Heart right ventricle (tissue), 16 donors: ENCODE measurements at regions not wholly inside any gene's neighbourhood (a gene's known extent, or its start where the extent isn't known, plus 50 kb on each side); places are given as distances from the start of the nearest gene placed in this dataset.

ENCODE experiments used
- ATAC-seq, 8 donors: fragments of 200-7000 bp; cut with Tn5 transposase; one replicate each; pipeline ENCODE4 v1.9.1; 2020; ENCODE audit warnings: mild to moderate bottlenecking in 8 of 8, moderate library complexity in 8 of 8, moderate number of reproducible peaks in 1 of 8
- DNase-seq, 2 donors: peaks; one replicate each; pipeline ENCODE4 v3.0.0-alpha.2; 2020
- H3K27ac ChIP-seq, 10 donors: fragments of 200-600 bp; sonication (generic) in 2 of 10; one replicate each; pipeline versions ENCODE4 v1.5.0 to v1.8.0; 2020 to 2022; ENCODE audit warnings: mild to moderate bottlenecking in 3 of 10
- H3K27me3 ChIP-seq, 7 donors: fragments of 200-600 bp; one replicate each; pipeline ENCODE4 v1.8.0; 2021 to 2022; ENCODE audit warnings: mild to moderate bottlenecking in 2 of 7
- H3K36me3 ChIP-seq, 9 donors: fragments of 200-600 bp; sonication (generic) in 1 of 9; one replicate each; pipeline versions ENCODE4 v1.5.0 to v1.8.0; 2020 to 2022; ENCODE audit warnings: mild to moderate bottlenecking in 2 of 9
- H3K4me1 ChIP-seq, 9 donors: fragments of 200-600 bp; sonication (generic) in 1 of 9; one replicate each; pipeline versions ENCODE4 v1.5.0 to v1.8.0; 2020 to 2022; ENCODE audit warnings: mild to moderate bottlenecking in 4 of 9
- H3K4me3 ChIP-seq, 10 donors: fragments of 200-600 bp; sonication (generic) in 2 of 10; one replicate each; pipeline versions ENCODE4 v1.5.0 to v1.8.0; 2020 to 2022; ENCODE audit warnings: mild to moderate bottlenecking in 7 of 10, moderate library complexity in 2 of 10
- H3K9me3 ChIP-seq, 11 donors: fragments of 200-600 bp in 10 of 11; sonication (generic) in 2 of 11; one replicate each; pipeline versions ENCODE4 v1.5.0 to v1.8.0; 2013 to 2022; ENCODE audit warnings: mild to moderate bottlenecking in 2 of 11, control low read depth in 1 of 11, moderate library complexity in 1 of 11
- WGBS, 2 donors: extraction: QIAGEN DNeasy Blood & Tissue Kit; methylation state at CpG; one replicate each; pipeline ENCODE4 v1.1.7; 2013; ENCODE audit warnings: inconsistent platforms in 1 of 2; 5-methylcytosine and 5-hydroxymethylcytosine counted together
- intact Hi-C, 10 donors: fragments of 100-400 bp; cut with DNase I; formaldehyde crosslinking; loops; one replicate each; pipeline versions ENCODE4 v1.11.1 to v1.14.2; 2022
- TF ChIP-seq, protein P1 (sequence below), 9 donors: fragments of 200-600 bp; sonication (generic) in 2 of 9; IDR thresholded peaks; one replicate each; pipeline versions ENCODE4 v1.5.0 to v1.8.0; 2021 to 2022; ENCODE audit warnings: antibody characterized with exemption in 9 of 9, mild to moderate bottlenecking in 5 of 9, moderate library complexity in 1 of 9
- donor health status: Arrhythmogenic right ventricular cardiomyopathy.
- donor health status: ischemic (EF 13 %, LVEDD 7.1; RV severe dilation, severe dysfunction).
- donor health status: healthy with polysubstance abuse.
- donor health status: DM: no; HTN: yes; CAD: no.
- donor health status: DM: no; HTN: no; CAD: no.
- donor health status: ischemic (EF 25% LVEDD 6.9; RV normal size, moderate dysfunction).
- donor health status: ischemic (EF 25% LVEDD 5.7; RV mildly dilated, moderate dysfunction).
- donor health status: healthy.
- donor health status: DM: yes; HTN: yes; CAD: no.
- donor health status: Ischemic cardiomyopathy.
- donor health status: ischemic (EF 35%, LVEDD 5.7; RV mildly dilated, moderate dysfunction).
- donor health status: nonischemic (EF 11% LVEDD 7.7; RV severe dilation, severe dysfunction).
- donor health status: DM: yes; HTN: yes; CAD: no.
- donor health status: PGD.
- donor health status: ischemic (EF 29% LVEDD 5.4; RV normal size, mild dysfunction).
- donor health status: nonischemic (EF 23%, LVEDD 6.1; RV moderate dilation, normal function).

DNA sequence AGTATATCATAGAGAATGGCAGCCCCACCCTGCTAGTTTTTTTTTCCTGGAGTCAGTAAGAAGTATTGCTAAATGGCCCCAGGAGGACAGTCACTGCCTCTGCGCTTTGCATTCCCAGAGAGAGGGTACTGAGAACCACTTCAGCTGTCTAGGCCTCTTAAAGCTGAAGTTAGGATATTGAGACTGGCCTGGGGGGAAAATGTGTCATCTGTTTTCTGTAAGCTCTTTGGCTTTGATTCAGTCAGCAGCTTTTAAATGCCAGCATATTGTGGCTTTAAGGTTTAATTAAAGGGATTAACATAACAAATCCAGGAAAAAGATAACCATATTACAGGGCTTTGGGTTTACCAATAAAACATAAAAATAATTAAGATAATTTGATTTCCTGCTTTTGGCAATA, 852.0 kb downstream of the PCDH18 start:
- TF ChIP-seq, protein P1, sequence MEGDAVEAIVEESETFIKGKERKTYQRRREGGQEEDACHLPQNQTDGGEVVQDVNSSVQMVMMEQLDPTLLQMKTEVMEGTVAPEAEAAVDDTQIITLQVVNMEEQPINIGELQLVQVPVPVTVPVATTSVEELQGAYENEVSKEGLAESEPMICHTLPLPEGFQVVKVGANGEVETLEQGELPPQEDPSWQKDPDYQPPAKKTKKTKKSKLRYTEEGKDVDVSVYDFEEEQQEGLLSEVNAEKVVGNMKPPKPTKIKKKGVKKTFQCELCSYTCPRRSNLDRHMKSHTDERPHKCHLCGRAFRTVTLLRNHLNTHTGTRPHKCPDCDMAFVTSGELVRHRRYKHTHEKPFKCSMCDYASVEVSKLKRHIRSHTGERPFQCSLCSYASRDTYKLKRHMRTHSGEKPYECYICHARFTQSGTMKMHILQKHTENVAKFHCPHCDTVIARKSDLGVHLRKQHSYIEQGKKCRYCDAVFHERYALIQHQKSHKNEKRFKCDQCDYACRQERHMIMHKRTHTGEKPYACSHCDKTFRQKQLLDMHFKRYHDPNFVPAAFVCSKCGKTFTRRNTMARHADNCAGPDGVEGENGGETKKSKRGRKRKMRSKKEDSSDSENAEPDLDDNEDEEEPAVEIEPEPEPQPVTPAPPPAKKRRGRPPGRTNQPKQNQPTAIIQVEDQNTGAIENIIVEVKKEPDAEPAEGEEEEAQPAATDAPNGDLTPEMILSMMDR (IDR thresholded peaks at IDR 0.05), result no peak
- Histone ChIP-seq H3K9me3 (no peaks in the 10 kb centered on the region), H3K4me3 (no peak overlapping the region), H3K27ac (no peak overlapping the region), H3K36me3 (no peaks in the 10 kb centered on the region), H3K27me3 (no peaks in the 10 kb centered on the region), H3K4me1 (no peaks in the 10 kb centered on the region)
- intact Hi-C loops, result no loop called here
- DNase-seq (no peak), ATAC-seq (no peak)
- 51 to 63% methylated on average over 1 of the region's 1 CpG for WGBS, 2 donors

DNA sequence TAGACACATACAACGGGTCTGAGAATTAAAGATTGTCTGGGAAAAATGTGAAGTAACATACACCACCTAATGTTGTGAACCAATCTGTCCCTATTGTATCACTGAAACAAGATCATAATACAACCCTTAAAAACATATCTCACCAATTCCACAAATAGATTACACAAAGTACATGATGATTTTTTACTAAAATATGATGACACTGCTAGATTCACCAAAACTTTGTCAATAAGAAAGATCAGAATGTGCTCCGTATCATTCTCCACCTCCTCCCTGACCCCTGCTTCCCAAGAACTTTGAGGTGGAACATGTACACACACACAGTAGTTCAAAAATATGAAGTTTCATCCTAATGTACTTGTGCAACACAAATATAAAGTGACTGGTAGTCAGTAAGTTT, 862.0 kb downstream of the PCDH18 start:
- no peaks in the 10 kb centered on the region for H3K4me1 ChIP-seq
- H3K27ac ChIP-seq, result no peak overlapping the region
- no peaks in the 10 kb centered on the region for H3K36me3 ChIP-seq
- no peak for ATAC-seq
- TF ChIP-seq, protein P1 (IDR thresholded peaks at IDR 0.05), result no peak
- H3K4me3 ChIP-seq, result no peak overlapping the region
- intact Hi-C loops, result no loop called here
- peaks cover 0 to 3% (median 0%) of the 10 kb centered on the region in 11 donors for H3K9me3 ChIP-seq
- DNase-seq, result no peak
- 80 to 97% methylated on average over 2 of the region's 2 CpGs for WGBS, 2 donors
- H3K27me3 ChIP-seq, result no peaks in the 10 kb centered on the region

DNA sequence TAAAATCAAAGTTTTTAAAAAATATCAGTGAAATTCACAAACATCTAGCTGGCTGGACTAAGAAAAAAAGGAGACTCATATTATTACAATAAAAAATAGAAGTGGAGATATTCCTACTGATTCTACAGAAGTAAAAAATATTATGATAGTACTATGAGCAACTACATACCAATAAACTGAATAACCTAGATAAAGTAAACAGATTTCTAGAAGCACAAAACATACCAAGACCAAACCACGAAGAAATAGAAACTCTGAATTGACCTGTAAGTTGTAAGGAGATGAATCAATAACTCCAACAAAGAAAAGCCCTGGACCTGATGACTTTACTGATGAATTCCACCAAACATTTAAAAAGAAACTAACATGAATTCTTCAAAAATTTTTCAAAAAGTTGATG, 867.3 kb downstream of the PCDH18 start:
- ATAC-seq, result no peak
- Histone ChIP-seq H3K9me3 (peaks cover 0 to 34% (median 12%) of the 10 kb centered on the region in 11 donors), H3K27me3 (no peaks in the 10 kb centered on the region), H3K4me3 (no peak overlapping the region), H3K36me3 (no peaks in the 10 kb centered on the region), H3K4me1 (no peaks in the 10 kb centered on the region), H3K27ac (no peak overlapping the region)
- intact Hi-C loops, result no loop called here
- WGBS, 2 donors, result 67 to 70% methylated on average over 1 of the region's 1 CpG
- DNase-seq, result no peak
- TF ChIP-seq, protein P1 (IDR thresholded peaks at IDR 0.05), result no peak

DNA sequence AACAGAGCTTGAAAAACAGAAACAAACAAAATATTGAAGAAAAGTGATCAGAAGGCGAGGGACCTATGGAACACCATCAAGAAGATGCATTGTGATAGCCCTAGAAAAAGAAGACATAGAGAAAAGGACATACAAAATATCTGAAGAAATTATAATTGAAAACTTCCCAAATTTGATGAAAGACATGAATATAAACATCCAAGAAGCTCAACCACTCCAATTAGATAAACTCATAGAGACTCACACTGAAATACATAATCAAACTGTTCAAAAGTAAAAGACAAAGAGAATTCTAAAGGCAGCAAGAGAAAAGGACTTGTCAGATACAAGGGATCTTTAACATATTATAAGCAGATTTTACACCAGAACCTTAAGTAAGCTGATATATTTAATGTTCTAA, 869.8 kb downstream of the PCDH18 start:
- no peaks in the 10 kb centered on the region for H3K36me3 ChIP-seq
- H3K4me1 ChIP-seq, result no peaks in the 10 kb centered on the region
- H3K9me3 ChIP-seq, result peaks cover 0 to 34% (median 12%) of the 10 kb centered on the region in 11 donors
- ATAC-seq, result no peak
- no peaks in the 10 kb centered on the region for H3K27me3 ChIP-seq
- no peak overlapping the region for H3K27ac ChIP-seq
- intact Hi-C loops, result no loop called here
- H3K4me3 ChIP-seq, result no peak overlapping the region
- 67 to 77% methylated on average over 1 of the region's 1 CpG for WGBS, 2 donors
- TF ChIP-seq, protein P1 (IDR thresholded peaks at IDR 0.05), result no peak
- no peak for DNase-seq
